Hepatocyte (in vitro differentiated cells): ENCODE measurements at regions not wholly inside any gene's neighbourhood (a gene's known extent, or its start where the extent isn't known, plus 50 kb on each side); places are given as distances from the start of the nearest gene placed in this dataset.

Experiments
- DNase-seq: peaks from one replicate; pipeline ENCODE4 v3.0.0-alpha.2; 2016; ENCODE audit warnings: low spot score
- H2AFZ ChIP-seq: fragments of 200-600 bp; sonication (generic); 2 replicates; pipeline ENCODE4 v1.6.0; 2016; ENCODE audit warnings: antibody characterized with exemption, mild to moderate bottlenecking
- H3K27ac ChIP-seq: fragments of 200-600 bp; sonication (generic); 2 replicates; pipeline ENCODE4 v1.5.1; 2016; ENCODE audit warnings: mild to moderate bottlenecking
- H3K27me3 ChIP-seq: fragments of 200-600 bp; sonication (generic); 2 replicates; pipeline ENCODE4 v1.6.1; 2016
- H3K36me3 ChIP-seq: fragments of 200-600 bp; sonication (generic); replicated peaks from 2 replicates; pipeline ENCODE4 v1.5.1; 2016; ENCODE audit warnings: low read depth; ENCODE audit not compliant: insufficient read depth
- H3K4me1 ChIP-seq: fragments of 200-600 bp; sonication (generic); 2 replicates; pipeline ENCODE4 v1.5.1; 2016; ENCODE audit warnings: mild to moderate bottlenecking, moderate library complexity; ENCODE audit not compliant: insufficient read depth
- H3K4me2 ChIP-seq: fragments of 200-600 bp; sonication (generic); 2 replicates; pipeline ENCODE4 v1.6.0; 2016
- H3K4me3 ChIP-seq: fragments of 200-600 bp; sonication (generic); 2 replicates; pipeline ENCODE4 v1.5.1; 2016; ENCODE audit warnings: mild to moderate bottlenecking
- H3K79me2 ChIP-seq: fragments of 200-600 bp; sonication (generic); 2 replicates; pipeline ENCODE4 v1.6.0; 2017; ENCODE audit warnings: mild to moderate bottlenecking
- H3K9me2 ChIP-seq: fragments of 200-600 bp; sonication (generic); replicated peaks from 2 replicates; pipeline ENCODE4 v1.6.0; 2017; ENCODE audit warnings: mild to moderate bottlenecking; ENCODE audit not compliant: insufficient read depth
- H3K9me3 ChIP-seq: fragments of 200-600 bp; sonication (generic); 2 replicates; pipeline ENCODE4 v1.5.1; 2016; ENCODE audit warnings: low read depth, mild to moderate bottlenecking
- H4K20me1 ChIP-seq: fragments of 200-600 bp; sonication (generic); 2 replicates; pipeline ENCODE4 v1.6.0; 2016; ENCODE audit warnings: mild to moderate bottlenecking; ENCODE audit not compliant: insufficient read depth, poor library complexity, severe bottlenecking
- EZH2 ChIP-seq: fragments of 200-600 bp; sonication (generic); IDR thresholded peaks from 2 replicates; pipeline ENCODE4 v1.6.1; 2016; ENCODE audit warnings: antibody characterized with exemption, mild to moderate bottlenecking, borderline replicate concordance
- EZH2phosphoT487 ChIP-seq: fragments of 200-600 bp; sonication (generic); IDR thresholded peaks from one replicate; pipeline ENCODE4 v1.6.1; 2018; ENCODE audit warnings: antibody characterized with exemption, mild to moderate bottlenecking, low read depth, moderate library complexity; ENCODE audit not compliant: unreplicated experiment, severe bottlenecking
- WGBS: methylation state at CpG from one replicate; pipeline ENCODE4 v1.1.6; 2016; ENCODE audit warnings: low lambda C conversion rate; ENCODE audit errors: missing lambda C conversion rate; 5-methylcytosine and 5-hydroxymethylcytosine counted together
- TF ChIP-seq, protein P1 (sequence below): fragments of 200-600 bp; sonication (generic); IDR thresholded peaks from 2 replicates; pipeline ENCODE4 v1.5.1; 2016; ENCODE audit warnings: antibody characterized with exemption, mild to moderate bottlenecking; ENCODE audit not compliant: poor library complexity

DNA sequence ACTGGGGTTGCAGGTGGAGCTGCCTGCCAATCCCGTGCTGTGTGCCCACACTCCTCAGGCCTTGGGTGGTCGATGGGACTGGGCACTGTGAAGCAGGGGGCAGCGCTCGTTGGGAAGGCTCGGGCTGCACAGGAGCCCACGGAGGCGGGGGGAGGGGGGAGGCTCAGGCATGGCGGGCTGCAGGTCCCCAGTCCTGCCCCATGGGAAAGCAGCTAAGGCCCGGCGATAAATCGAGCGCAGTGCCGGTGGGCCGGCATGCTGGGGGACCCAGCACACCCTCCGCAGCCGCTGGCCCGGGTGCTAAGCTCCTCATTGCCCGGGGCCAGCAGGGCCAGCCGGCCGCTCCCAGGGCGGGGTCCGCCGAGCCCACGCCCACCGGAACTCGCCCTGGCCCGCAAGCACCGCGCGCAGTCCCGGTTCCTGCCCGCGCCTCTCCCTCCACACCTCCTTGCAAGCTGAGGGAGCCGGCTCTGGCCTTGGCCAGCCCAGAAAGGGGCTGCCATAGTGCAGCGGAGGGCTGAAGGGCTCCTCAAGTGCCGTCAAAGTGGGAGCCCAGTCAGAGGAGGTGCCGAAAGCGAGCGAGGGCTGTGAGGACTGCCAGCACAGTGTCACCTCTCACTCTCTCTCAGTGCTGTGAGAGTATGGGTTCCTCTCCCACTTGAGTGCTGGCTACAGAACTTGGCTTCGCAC, 1210.6 kb upstream of the NXPH2 start:
- 95% methylated on average over 15 of the region's 40 CpGs for WGBS
- H3K4me2 ChIP-seq = no peak overlapping the region
- H3K9me2 ChIP-seq = no peaks in the 10 kb centered on the region
- H2AFZ ChIP-seq = no peak overlapping the region
- no peak for DNase-seq
- no peaks in the 10 kb centered on the region for H4K20me1 ChIP-seq
- H3K4me3 ChIP-seq = no peak overlapping the region
- H3K79me2 ChIP-seq = no peaks in the 10 kb centered on the region
- H3K27ac ChIP-seq = no peak overlapping the region
- no peak for TF ChIP-seq EZH2phosphoT487
- H3K27me3 ChIP-seq = no peaks in the 10 kb centered on the region
- H3K9me3 ChIP-seq = no peaks in the 10 kb centered on the region
- no peaks in the 10 kb centered on the region for H3K36me3 ChIP-seq
- H3K4me1 ChIP-seq = no peaks in the 10 kb centered on the region

DNA sequence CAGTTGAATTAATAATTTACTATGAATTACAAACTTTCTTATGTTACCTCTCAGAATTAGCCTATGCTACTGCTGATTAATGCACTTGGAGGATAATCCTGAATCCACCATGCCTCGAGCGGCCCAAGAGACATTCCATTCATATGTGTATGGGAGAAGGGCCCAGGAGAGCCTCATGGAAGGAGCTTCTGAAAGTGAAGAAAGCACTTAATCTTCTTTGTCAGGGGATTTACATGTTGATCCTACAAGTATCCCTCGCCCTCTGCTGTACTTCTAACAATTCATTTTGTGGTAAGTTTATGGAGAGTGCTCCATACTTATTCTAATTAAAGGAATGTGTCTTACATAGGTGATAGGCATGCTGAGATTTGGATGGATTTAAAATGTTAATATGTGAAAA, 1189.1 kb upstream of the NXPH2 start:
- DNase-seq = no peak
- no peaks in the 10 kb centered on the region for H4K20me1 ChIP-seq
- H3K4me3 ChIP-seq = no peak overlapping the region
- H3K27ac ChIP-seq = no peak overlapping the region
- TF ChIP-seq, protein P1, sequence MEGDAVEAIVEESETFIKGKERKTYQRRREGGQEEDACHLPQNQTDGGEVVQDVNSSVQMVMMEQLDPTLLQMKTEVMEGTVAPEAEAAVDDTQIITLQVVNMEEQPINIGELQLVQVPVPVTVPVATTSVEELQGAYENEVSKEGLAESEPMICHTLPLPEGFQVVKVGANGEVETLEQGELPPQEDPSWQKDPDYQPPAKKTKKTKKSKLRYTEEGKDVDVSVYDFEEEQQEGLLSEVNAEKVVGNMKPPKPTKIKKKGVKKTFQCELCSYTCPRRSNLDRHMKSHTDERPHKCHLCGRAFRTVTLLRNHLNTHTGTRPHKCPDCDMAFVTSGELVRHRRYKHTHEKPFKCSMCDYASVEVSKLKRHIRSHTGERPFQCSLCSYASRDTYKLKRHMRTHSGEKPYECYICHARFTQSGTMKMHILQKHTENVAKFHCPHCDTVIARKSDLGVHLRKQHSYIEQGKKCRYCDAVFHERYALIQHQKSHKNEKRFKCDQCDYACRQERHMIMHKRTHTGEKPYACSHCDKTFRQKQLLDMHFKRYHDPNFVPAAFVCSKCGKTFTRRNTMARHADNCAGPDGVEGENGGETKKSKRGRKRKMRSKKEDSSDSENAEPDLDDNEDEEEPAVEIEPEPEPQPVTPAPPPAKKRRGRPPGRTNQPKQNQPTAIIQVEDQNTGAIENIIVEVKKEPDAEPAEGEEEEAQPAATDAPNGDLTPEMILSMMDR = no peak
- TF ChIP-seq EZH2 (no peak), EZH2phosphoT487 (no peak)
- no peaks in the 10 kb centered on the region for H3K79me2 ChIP-seq
- WGBS = 69% methylated on average over 3 of the region's 3 CpGs
- no peaks in the 10 kb centered on the region for H3K36me3 ChIP-seq
- no peaks in the 10 kb centered on the region for H3K4me1 ChIP-seq
- no peak overlapping the region for H3K4me2 ChIP-seq
- no peaks in the 10 kb centered on the region for H3K9me3 ChIP-seq
- H2AFZ ChIP-seq = no peak overlapping the region
- no peaks in the 10 kb centered on the region for H3K27me3 ChIP-seq
- H3K9me2 ChIP-seq = no peaks in the 10 kb centered on the region

DNA sequence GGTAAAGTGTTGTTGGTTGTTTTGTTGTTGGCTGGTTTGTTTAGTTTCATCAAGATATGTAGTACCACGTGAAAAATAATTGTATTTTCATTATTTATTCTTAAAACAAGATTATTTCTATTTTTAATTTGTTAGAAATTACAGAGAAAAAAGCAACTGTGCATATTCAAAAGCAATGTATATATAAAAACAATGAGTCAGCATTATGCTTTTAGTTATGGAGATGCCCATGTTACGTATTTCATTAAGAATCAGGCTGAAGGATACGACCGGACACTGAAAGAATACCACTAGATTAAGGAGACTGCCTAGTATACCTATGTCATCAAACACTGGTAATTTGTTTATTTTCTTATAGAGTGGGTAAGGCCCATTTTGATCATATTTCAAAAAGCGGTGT, 1188.4 kb upstream of the NXPH2 start:
- no peak for DNase-seq
- H3K36me3 ChIP-seq = no peaks in the 10 kb centered on the region
- H3K79me2 ChIP-seq = no peaks in the 10 kb centered on the region
- H3K9me3 ChIP-seq = no peaks in the 10 kb centered on the region
- H3K27ac ChIP-seq = no peak overlapping the region
- H3K4me3 ChIP-seq = no peak overlapping the region
- H3K9me2 ChIP-seq = no peaks in the 10 kb centered on the region
- no peak for TF ChIP-seq EZH2
- TF ChIP-seq, protein P1 = no peak
- TF ChIP-seq EZH2phosphoT487 = no peak
- H2AFZ ChIP-seq = no peak overlapping the region
- no peaks in the 10 kb centered on the region for H3K4me1 ChIP-seq
- 92% methylated on average over 5 of the region's 5 CpGs for WGBS
- no peaks in the 10 kb centered on the region for H4K20me1 ChIP-seq
- no peaks in the 10 kb centered on the region for H3K27me3 ChIP-seq
- H3K4me2 ChIP-seq = no peak overlapping the region

DNA sequence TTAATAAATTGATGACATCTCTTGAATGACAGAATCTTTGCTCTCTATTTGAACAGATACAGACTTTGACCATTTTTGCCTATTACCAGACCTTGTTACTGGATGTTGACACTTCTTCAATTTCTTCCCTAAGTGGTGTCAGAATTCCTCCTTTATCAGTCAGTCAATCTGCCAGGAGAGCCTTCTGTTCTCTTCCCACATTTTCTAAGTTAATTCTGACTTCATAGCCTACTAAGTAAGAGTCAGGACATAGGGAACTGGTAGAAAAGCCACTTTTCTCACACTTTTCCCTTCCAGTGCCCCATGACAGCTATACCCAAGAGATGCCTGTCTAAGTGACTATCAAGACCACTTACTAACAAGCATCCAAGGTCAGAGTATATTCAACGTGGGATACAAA, 1187.5 kb upstream of the NXPH2 start:
- no peak overlapping the region for H3K27ac ChIP-seq
- no peaks in the 10 kb centered on the region for H3K9me2 ChIP-seq
- no peak overlapping the region for H3K4me3 ChIP-seq
- H4K20me1 ChIP-seq = no peaks in the 10 kb centered on the region
- H2AFZ ChIP-seq = no peak overlapping the region
- H3K27me3 ChIP-seq = no peaks in the 10 kb centered on the region
- no peaks in the 10 kb centered on the region for H3K79me2 ChIP-seq
- no peak for TF ChIP-seq EZH2phosphoT487
- TF ChIP-seq, protein P1 = no peak
- no peak for TF ChIP-seq EZH2
- H3K36me3 ChIP-seq = no peaks in the 10 kb centered on the region
- WGBS = 86% methylated on average over 1 of the region's 1 CpG
- no peaks in the 10 kb centered on the region for H3K9me3 ChIP-seq
- no peak for DNase-seq
- no peaks in the 10 kb centered on the region for H3K4me1 ChIP-seq
- H3K4me2 ChIP-seq = no peak overlapping the region
